ENCODE measurements at regions not wholly inside any gene's neighbourhood (a gene's known extent, or its start where the extent isn't known, plus 50 kb on each side); places are given as distances from the start of the nearest gene placed in this dataset.
"Not testable (repeated sequence)": the region's sequence is repeated elsewhere in the genome, so short reads cannot be mapped to it uniquely, and the experiment has no call there.

DNA sequence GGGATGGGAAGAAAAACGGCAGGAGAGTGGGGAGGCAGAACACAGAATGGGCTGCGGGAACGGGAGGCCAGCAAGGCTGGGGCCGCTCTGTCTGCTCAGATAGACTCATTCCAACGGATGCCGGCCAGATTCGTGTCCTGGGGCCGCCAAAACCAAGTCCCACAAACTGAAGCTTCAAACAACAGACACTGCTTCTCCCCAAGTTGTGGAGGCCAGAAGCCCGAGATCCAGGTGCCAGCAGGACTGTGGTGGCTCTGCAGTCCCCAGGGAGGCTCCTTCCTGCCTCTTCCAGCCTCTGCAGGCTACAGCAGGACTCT lies 100.6 kb downstream of the ADRA2C start:
- DNase-seq (ENCODE audit: low spot score) = no peak

DNA sequence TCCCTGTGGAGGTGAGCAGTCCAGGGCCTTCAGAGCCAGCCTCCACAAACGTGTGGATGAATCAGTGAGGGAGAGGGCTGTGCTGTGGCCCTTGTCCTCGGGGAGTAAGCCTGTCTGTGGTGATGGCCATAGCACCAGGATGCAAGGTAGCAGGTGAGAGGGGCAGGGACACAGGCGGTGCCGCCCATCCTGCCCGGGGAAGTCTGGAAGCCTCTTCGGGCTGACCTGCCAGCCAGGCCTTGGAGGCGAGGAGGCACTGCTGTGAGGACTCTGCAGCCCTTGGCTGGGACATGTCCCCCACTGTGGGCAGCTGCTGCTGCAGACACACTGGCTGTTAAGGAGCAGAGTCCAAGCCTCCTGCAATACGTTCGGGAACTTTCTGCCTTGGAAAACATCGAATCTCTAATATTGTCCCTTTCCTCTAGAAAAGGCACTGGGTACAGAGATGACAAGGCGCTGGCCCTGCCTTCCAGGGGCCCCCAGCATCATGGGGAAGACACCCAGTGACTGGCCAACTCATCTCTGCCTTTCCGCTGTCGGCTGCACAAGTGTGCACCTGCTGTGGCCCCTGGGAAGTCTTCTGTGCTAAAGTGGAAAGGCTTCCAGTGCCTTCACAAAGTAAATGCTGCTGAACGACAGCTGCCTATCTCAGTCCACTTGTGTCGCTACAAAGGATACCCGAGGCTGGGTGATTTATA lies 101.4 kb downstream of the ADRA2C start:
- no peak for DNase-seq (ENCODE audit: low spot score)

- DNase-seq (ENCODE audit: low spot score) = no peak
Observed at GRCh38 chr4:3868211-3869173, 102.3 kb downstream of the ADRA2C start.

- DNase-seq (ENCODE audit: low spot score) = no peak
Observed at GRCh38 chr4:3869174-3869572, 103.0 kb downstream of the ADRA2C start.

DNA sequence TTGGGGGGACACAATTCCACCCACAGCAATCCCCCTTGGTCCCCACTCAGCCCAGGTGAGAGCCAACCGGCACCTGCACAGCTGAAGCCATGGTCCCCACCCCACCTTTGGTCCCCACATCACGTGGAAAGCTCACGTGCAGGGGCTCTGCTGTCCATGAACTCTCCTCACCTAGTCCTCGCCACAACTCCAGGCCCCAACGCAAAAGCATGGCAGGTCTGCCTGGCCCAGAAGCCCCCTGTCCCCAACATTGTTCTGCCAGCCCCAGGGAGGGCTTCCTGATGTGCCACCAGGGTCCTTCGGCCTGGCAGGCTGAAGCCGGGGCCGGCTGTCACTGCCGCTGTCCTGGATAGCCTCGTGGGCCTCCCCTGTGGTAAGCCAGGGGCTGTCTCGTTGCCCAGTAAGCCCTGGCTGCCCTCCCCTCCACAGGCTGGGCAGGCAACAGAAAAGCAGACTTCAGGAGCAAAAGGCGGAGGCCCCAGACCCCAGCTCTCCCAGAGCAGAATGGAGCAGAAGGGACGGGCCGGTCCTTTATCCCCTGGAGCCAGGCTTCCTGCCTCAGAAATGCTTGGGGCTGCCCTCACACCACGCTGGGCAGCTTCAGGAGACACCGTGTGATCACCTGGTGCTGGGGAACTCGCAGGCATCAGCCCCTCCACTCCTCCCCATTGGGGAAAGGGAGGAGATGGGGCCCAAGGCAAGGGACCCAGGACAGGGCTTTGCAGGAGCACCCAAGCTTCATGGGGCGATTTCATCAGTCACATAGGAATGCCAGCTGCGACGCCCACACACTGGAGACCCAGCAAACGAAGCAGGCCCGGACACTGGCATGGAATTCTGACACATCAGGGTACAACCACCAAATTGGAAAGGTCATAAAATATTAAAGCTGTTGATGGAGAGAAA lies 103.7 kb downstream of the ADRA2C start:
- no peak for DNase-seq (ENCODE audit: low spot score)

GRCh38 chr4:3870567-3870962 lies 104.4 kb downstream of the ADRA2C start:
- DNase-seq (ENCODE audit: low spot score) = no peak

- no peak for DNase-seq (ENCODE audit: low spot score)
Observed at GRCh38 chr4:3871181-3871852, 105.1 kb downstream of the ADRA2C start.

GRCh38 chr4:3871881-3872833 lies 106.0 kb downstream of the ADRA2C start:
- DNase-seq (ENCODE audit: low spot score) = no peak

DNA sequence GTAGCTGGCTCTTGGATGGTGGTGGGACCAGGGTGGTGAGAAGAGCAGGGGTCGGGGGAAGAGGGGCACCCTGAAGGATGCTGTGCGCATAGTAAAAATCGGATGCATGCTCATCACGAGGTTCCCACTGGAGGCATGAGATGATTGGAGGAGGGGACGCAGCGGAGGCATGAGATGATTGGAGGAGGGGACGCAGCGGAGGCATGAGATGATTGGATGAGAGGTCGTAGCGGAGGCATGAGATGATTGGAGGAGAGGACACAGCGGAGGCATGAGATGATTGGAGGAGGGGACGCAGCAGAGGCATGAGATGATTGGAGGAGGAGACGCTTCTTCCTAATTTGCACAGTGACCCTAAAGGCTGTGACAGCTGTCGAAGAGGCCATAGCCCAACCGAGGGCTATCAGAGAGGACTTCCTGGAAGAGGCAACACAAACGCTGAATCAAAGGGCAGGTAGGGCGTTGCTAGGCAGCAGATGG lies 106.7 kb downstream of the ADRA2C start:
- no peak for DNase-seq (ENCODE audit: low spot score)

DNA sequence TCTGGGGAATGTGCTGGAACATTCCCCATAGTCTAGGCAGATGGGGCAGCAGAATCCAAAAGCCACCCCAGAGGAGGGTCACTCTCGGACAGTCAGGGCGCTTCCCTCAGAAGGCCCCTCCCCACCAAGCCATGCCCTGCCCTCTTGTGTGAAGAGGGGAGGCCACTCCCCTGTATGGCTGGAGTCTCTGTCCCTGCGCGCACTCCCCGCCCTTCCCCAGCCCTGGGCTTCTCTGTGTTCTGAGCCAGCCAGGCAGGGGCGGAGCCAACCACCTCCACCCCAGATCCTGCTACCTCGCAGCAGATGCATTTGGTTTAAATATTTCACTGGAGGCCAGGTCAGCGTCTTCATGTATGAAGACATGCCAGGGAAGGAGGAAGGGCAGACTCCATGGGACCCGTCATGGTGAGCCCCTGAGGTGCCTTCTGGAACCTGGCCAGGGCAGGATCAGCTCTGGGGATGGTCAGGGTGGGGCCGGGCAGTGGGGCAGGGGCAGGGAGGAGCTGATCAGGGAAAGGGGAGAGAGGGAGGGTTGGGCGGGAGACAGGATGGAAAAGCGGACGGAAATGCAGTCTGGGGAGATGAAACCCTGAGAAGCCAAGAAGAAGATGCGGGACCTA lies 107.3 kb downstream of the ADRA2C start:
- no peak for DNase-seq (ENCODE audit: low spot score)

DNA sequence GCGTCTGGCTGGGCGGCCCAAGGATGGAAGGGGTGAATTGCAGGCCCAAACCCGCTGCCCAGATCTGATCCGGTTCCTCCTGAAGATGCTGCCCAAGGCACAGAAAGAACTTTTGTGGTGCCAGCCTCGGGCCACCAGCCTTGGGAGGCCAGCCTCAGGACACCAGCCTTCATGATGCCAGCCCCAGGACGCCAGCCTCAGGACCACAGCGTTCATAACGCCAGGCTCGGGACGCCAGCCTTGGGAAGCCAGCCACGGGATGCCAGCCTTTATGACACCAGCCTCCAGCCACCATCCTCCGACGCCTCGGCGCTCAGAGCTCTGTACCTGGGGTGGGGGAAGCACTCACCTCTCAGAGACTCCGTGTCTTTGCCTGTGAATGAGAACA lies 107.8 kb downstream of the ADRA2C start:
- DNase-seq (ENCODE audit: low spot score) = no peak

DNA sequence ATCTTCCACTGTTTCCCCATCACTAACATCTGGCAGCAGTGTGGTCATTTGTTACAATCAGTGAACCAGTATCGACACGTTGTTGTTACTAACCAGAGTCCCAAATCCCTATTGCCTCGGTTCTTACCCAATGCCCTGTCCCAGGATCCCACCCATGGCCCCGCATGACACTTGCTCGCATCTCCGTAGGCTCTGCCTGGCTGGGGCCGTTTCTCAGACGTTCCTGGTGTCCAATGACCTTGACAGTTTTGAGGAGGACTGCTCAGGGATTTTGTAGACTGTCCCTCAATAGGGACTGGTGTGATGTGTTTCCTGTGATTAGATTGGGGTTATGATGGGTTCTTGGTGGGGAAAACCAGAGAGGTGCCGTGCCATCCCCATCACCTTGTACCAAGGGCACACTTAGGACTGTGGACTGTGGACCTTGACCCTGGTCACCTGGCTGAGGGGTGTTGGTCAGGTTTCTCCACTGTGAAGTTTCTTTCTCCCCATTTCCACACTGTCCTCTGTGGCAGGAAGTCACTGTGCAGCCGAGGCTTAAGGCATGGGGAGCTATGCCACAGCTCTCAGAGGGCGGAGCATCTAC lies 108.4 kb downstream of the ADRA2C start:
- DNase-seq (ENCODE audit: low spot score) = no peak

DNA sequence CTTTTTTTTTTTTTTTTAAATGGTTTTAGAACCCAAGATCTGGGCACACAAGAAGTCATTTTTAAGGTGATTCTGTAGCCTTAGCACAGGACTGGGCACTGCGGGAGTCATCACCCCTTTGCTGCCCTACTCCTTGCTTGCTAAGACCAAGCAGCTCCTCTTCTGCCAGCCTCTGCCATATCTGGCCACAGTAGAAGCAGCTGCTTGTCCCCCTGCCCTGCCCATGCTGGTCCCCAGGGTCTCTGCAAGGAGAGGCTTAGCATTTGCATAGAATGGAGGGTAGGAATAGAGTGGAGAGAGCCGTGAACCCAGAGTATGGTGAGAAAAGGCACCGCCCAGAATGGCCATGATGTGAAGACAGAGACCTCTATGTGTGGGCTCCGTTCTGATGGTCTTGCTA lies 109.3 kb downstream of the ADRA2C start:
- no peak for DNase-seq (ENCODE audit: low spot score)

- not testable (repeated sequence) for DNase-seq (ENCODE audit: low spot score)
Observed at GRCh38 chr4:3876057-3876845, 110.1 kb downstream of the ADRA2C start.

- no peak for DNase-seq (ENCODE audit: low spot score)
Observed at GRCh38 chr4:3877236-3877635, 111.1 kb downstream of the ADRA2C start.

- no peak for DNase-seq (ENCODE audit: low spot score)
Observed at GRCh38 chr4:3877868-3878267, 111.7 kb downstream of the ADRA2C start.

- DNase-seq (ENCODE audit: low spot score) = no peak
Observed at GRCh38 chr4:3878678-3879077, 112.5 kb downstream of the ADRA2C start.

- no peak for DNase-seq (ENCODE audit: low spot score)
Observed at GRCh38 chr4:3879681-3880614, 113.8 kb downstream of the ADRA2C start.
